IPS-18a (cell line): ENCODE measurements at regions not wholly inside any gene's neighbourhood (a gene's known extent, or its start where the extent isn't known, plus 50 kb on each side); places are given as distances from the start of the nearest gene placed in this dataset.

ENCODE experiments used
- H3K27ac ChIP-seq: one replicate; pipeline ENCODE4 v1.5.1; 2013; ENCODE audit warnings: low read length
- H3K27me3 ChIP-seq: one replicate; pipeline ENCODE4 v1.6.1; 2013; ENCODE audit warnings: mild to moderate bottlenecking, low read length; ENCODE audit not compliant: control insufficient read depth, insufficient read depth
- H3K36me3 ChIP-seq: one replicate; pipeline ENCODE4 v1.6.1; 2013; ENCODE audit warnings: low read depth, low read length; ENCODE audit not compliant: control insufficient read depth
- H3K4me1 ChIP-seq: one replicate; pipeline ENCODE4 v1.6.1; 2013; ENCODE audit warnings: low read depth, low read length; ENCODE audit not compliant: control insufficient read depth
- H3K4me3 ChIP-seq: one replicate; pipeline ENCODE4 v1.5.1; 2013; ENCODE audit warnings: low read length
- H3K9ac ChIP-seq: one replicate; pipeline ENCODE4 v1.6.1; 2013; ENCODE audit warnings: mild to moderate bottlenecking, low read length, moderate library complexity
- H3K9me3 ChIP-seq: one replicate; pipeline ENCODE4 v1.6.1; 2013; ENCODE audit warnings: low read depth, low read length; ENCODE audit not compliant: control insufficient read depth

GRCh38 chr6:163651915-163652668 is 237.6 kb downstream of the QKI start:
- Histone ChIP-seq H3K9ac (no peak overlapping the region), H3K9me3 (no peaks in the 10 kb centered on the region), H3K27me3 (no peaks in the 10 kb centered on the region), H3K4me3 (no peak overlapping the region), H3K36me3 (no peaks in the 10 kb centered on the region), H3K4me1 (no peaks in the 10 kb centered on the region), H3K27ac (no peak overlapping the region)

GRCh38 chr6:163651426-163651825 is 236.9 kb downstream of the QKI start:
- no peak overlapping the region for H3K27ac ChIP-seq
- H3K27me3 ChIP-seq = no peaks in the 10 kb centered on the region
- H3K36me3 ChIP-seq = no peaks in the 10 kb centered on the region
- H3K9ac ChIP-seq = no peak overlapping the region
- H3K9me3 ChIP-seq = no peaks in the 10 kb centered on the region
- H3K4me1 ChIP-seq = no peaks in the 10 kb centered on the region
- no peak overlapping the region for H3K4me3 ChIP-seq

GRCh38 chr6:163648868-163649267 is 234.3 kb downstream of the QKI start:
- Histone ChIP-seq H3K4me3 (no peak overlapping the region), H3K9ac (no peak overlapping the region), H3K27ac (no peak overlapping the region), H3K36me3 (no peaks in the 10 kb centered on the region), H3K27me3 (no peaks in the 10 kb centered on the region), H3K9me3 (no peaks in the 10 kb centered on the region), H3K4me1 (no peaks in the 10 kb centered on the region)

GRCh38 chr6:163647624-163648023 is 233.1 kb downstream of the QKI start:
- Histone ChIP-seq H3K4me1 (no peaks in the 10 kb centered on the region), H3K9me3 (no peaks in the 10 kb centered on the region), H3K36me3 (no peaks in the 10 kb centered on the region), H3K4me3 (no peak overlapping the region), H3K9ac (no peak overlapping the region), H3K27ac (no peak overlapping the region), H3K27me3 (no peaks in the 10 kb centered on the region)

GRCh38 chr6:163646866-163647265 is 232.3 kb downstream of the QKI start:
- Histone ChIP-seq H3K4me1 (no peaks in the 10 kb centered on the region), H3K4me3 (no peak overlapping the region), H3K9me3 (no peaks in the 10 kb centered on the region), H3K27ac (no peak overlapping the region), H3K9ac (no peak overlapping the region), H3K27me3 (no peaks in the 10 kb centered on the region), H3K36me3 (no peaks in the 10 kb centered on the region)

- Histone ChIP-seq H3K9ac (no peak overlapping the region), H3K27ac (no peak overlapping the region), H3K9me3 (no peaks in the 10 kb centered on the region), H3K4me1 (no peaks in the 10 kb centered on the region), H3K36me3 (no peaks in the 10 kb centered on the region), H3K4me3 (no peak overlapping the region), H3K27me3 (no peaks in the 10 kb centered on the region)
Observed at GRCh38 chr6:163646133-163646532, 231.6 kb downstream of the QKI start.

- H3K27me3 ChIP-seq = no peaks in the 10 kb centered on the region
Observed at GRCh38 chr6:163645560-163645959, 231.0 kb downstream of the QKI start.

GRCh38 chr6:163643866-163644265 is 229.3 kb downstream of the QKI start:
- Histone ChIP-seq H3K9ac (no peak overlapping the region), H3K27ac (no peak overlapping the region), H3K36me3 (no peaks in the 10 kb centered on the region), H3K9me3 (no peaks in the 10 kb centered on the region), H3K4me1 (no peaks in the 10 kb centered on the region), H3K4me3 (no peak overlapping the region), H3K27me3 (no peaks in the 10 kb centered on the region)

More at GRCh38 chr6:163645560-163645959, 231.0 kb downstream of the QKI start:
- no peak overlapping the region for H3K27ac ChIP-seq
- H3K36me3 ChIP-seq = no peaks in the 10 kb centered on the region
- H3K4me1 ChIP-seq = no peaks in the 10 kb centered on the region
- no peaks in the 10 kb centered on the region for H3K9me3 ChIP-seq
- H3K9ac ChIP-seq = no peak overlapping the region
- no peak overlapping the region for H3K4me3 ChIP-seq

GRCh38 chr6:163641706-163642105 is 227.2 kb downstream of the QKI start:
- Histone ChIP-seq H3K9me3 (no peaks in the 10 kb centered on the region), H3K27ac (no peak overlapping the region), H3K4me1 (no peaks in the 10 kb centered on the region)

GRCh38 chr6:163640641-163641040 is 226.1 kb downstream of the QKI start:
- no peak overlapping the region for H3K4me3 ChIP-seq
- no peaks in the 10 kb centered on the region for H3K9me3 ChIP-seq
- H3K4me1 ChIP-seq = peaks cover 5% of the 10 kb centered on the region
- no peak overlapping the region for H3K9ac ChIP-seq
- H3K36me3 ChIP-seq = no peaks in the 10 kb centered on the region
- no peaks in the 10 kb centered on the region for H3K27me3 ChIP-seq
- no peak overlapping the region for H3K27ac ChIP-seq

More at GRCh38 chr6:163641706-163642105, 227.2 kb downstream of the QKI start:
- Histone ChIP-seq H3K27me3 (no peaks in the 10 kb centered on the region), H3K4me3 (no peak overlapping the region), H3K9ac (no peak overlapping the region), H3K36me3 (no peaks in the 10 kb centered on the region)

GRCh38 chr6:163637524-163637923 is 223.0 kb downstream of the QKI start:
- Histone ChIP-seq H3K27ac (no peak overlapping the region), H3K4me1 (peaks cover 13% of the 10 kb centered on the region), H3K36me3 (no peaks in the 10 kb centered on the region), H3K9ac (no peak overlapping the region), H3K27me3 (no peaks in the 10 kb centered on the region), H3K4me3 (no peak overlapping the region), H3K9me3 (no peaks in the 10 kb centered on the region)

- H3K9ac ChIP-seq = no peak overlapping the region
- peaks cover 13% of the 10 kb centered on the region for H3K4me1 ChIP-seq
- no peaks in the 10 kb centered on the region for H3K27me3 ChIP-seq
- no peaks in the 10 kb centered on the region for H3K36me3 ChIP-seq
- no peak overlapping the region for H3K27ac ChIP-seq
- H3K4me3 ChIP-seq = no peak overlapping the region
- H3K9me3 ChIP-seq = no peaks in the 10 kb centered on the region
Observed at GRCh38 chr6:163635731-163636364, 221.3 kb downstream of the QKI start.
